Stimulated activated CD4-positive, alpha-beta T cell treated with anti-CD3 and anti-CD28 coated beads, Interleukin-15, amount 100 ng/mL, for 1 hour (primary cell): ENCODE measurements at regions not wholly inside any gene's neighbourhood (a gene's known extent, or its start where the extent isn't known, plus 50 kb on each side); places are given as distances from the start of the nearest gene placed in this dataset.

ENCODE experiments used
- DNase-seq, 2 donors: peaks; one replicate each; pipeline ENCODE4 v3.0.0-alpha.2; 2020; ENCODE audit warnings: low read depth in 1 of 2, low spot score in 1 of 2

DNA sequence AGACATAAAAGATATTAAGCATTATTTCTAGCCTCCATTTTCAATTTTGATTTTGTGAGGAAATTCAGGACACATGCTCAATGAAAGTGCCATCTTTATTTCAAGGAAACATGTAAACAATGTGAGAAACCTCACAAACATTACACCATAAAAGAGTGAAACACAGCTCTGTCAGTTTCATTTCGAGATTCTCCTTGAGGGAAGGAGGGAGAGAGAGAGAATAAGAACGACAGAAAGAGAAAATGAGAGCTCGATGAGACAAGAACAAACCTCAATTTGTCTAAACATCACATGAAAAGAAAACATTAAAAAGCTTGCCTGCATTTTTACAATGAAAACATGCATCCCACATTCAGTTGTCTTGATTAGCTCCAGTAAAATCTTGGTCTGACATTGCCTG lies 553.5 kb upstream of the MEF2C start:
- DNase-seq, result no peak

GRCh38 chr5:89435347-89435746 lies 552.4 kb upstream of the MEF2C start:
- DNase-seq, result no peak

DNA sequence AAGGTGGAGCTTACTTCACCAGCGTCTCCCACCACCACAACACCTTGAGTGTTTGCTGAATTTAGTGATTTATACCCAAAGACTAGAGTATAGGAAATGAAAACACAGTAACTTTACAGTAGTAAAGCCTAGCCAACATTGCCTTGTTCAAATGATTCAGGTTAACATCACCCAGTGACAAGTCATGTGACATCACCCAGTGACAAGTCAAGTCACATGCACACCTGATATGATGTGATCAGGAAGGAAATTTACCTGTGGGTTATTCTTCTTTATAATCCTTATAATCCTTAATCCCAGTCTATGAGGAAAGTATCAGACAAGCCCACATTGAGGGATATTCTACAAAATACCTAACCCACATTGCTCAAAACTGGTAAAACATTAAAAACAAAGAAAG lies 545.6 kb upstream of the MEF2C start:
- no peak for DNase-seq

DNA sequence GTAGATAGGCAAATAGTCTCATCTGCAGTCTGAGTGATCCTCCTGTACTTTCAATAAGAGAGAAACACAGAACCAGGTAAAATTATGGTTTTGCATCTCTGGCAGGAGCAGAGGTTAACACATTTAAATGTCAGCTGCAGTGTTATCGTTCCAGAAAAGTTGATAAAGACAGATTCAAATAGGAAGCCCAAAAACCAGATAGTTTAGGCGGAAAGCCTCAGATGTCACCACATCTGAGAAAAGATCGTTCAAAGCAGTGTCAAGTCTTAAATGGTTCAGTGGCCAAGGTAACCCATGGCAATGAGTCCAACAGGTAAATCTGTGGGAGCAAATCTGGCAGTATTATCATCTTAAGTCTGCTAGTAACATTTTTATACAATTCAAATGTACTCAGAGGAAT lies 542.1 kb upstream of the MEF2C start:
- DNase-seq, result no peak

DNA sequence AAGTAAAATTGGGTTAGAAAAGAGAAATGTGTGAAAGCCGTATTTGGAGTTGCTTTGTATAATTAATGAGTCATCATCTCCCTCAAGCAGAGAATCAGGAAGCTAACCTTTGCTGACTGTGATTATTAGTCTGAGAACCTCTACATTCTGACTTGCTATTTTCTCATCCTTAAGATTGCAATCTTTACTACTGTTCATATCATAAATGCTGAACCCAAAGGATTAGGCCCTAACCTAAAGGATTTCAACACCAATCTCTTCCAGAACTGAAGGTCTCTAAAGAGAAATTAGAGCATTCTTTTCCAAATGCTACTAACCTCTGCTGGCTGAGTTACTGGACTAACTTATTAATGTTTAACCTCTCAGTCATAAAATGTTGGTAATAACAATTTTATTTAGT lies 538.1 kb upstream of the MEF2C start:
- no peak for DNase-seq

DNA sequence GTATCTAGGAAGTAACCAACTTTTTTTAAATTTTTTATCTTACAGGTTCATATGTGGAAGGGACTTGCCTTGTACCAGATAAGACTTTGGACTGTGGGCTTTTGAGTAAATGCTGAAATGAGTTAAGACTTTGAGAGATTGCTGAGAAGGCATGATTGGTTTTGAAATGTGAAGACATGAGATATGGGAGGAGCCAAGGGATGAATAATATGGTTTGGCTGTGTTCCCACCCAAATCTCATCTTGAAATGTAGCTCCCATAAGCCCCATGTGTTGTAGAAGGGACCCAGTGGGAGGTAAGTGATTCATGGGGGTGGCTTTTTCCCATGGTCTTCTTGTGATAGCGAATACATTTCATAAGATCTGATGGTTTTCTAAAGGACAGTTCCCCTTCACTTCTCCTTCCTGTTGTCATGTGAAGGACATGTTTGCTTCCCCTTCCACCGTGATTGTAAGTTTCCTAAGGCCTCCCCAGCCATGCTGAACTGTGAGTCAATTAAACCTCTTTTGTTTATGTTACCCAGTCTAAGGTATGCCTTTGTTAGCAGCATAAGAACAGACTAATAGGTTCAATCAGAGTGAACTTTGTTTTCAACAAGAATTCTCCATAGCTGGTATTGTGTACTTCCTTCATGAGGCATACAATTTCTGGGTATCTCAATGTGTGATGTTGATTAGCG lies 535.6 kb upstream of the MEF2C start:
- DNase-seq, result no peak

GRCh38 chr5:89417990-89418389 lies 535.0 kb upstream of the MEF2C start:
- no peak for DNase-seq

- DNase-seq, result no peak
These were observed 534.5 kb upstream of the MEF2C start for GRCh38 chr5:89417515-89417914.

DNA sequence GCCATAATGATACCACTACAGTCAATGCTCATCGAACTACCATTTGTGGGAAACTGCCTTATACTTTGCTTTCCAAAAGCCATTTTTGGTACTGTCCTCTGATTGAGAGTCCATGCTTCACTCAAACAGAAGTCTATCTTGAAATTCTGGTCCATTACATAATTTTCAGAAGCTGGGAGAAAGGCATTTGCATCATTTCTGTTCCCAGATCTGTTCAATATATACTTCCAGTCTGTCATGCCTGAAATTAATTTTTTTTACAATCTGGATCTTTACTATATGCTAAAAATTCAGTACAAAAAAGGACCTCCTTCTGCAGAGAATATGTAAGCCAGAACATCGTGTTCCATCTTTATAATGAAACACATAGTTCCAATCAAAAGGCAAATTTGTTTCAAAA lies 528.9 kb upstream of the MEF2C start:
- DNase-seq, result no peak

GRCh38 chr5:89407054-89407453 lies 524.1 kb upstream of the MEF2C start:
- no peak for DNase-seq

- DNase-seq, result no peak
These were observed 518.7 kb upstream of the MEF2C start for GRCh38 chr5:89401659-89402058.

DNA sequence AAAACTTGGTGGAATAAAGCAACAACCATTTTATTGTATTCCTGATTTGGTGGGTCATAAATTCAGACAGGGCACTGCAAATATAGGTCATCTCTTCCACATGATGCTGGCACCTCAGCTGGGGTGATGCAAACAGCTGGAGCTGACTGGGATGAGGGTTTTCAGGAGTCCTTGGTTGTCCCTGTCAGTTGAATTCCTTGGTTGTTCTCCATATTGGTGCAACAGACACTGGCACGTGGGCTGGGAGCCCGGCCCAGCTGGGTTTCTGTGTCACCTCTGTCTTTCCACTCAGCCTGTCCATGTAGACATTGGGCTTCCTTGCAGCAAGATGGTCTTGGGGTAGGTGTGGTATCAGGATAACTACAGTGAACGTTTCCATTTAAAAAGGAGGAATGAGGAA lies 518.0 kb upstream of the MEF2C start:
- DNase-seq, result no peak

GRCh38 chr5:89399548-89399947 lies 516.6 kb upstream of the MEF2C start:
- no peak for DNase-seq

GRCh38 chr5:89397096-89397495 lies 514.1 kb upstream of the MEF2C start:
- DNase-seq, result no peak

GRCh38 chr5:89396278-89396954 lies 513.4 kb upstream of the MEF2C start:
- no peak for DNase-seq

DNA sequence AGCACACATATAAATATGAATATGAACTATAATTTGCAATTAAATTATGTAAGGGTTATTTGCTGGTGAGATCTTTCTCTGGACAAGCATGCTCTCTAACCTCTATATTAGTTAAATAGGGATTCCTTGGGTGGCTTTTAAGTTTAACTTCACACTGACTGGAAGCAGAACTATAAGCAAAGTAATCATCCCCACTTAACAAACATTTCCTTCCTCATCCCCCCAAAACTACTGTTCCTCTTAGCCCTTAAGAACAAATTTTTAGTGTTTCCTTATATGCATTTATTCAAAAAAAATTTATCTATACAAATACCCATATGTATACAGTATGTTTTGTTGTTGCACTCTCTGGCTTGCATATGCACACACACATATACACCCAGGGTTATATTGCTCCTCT lies 512.1 kb upstream of the MEF2C start:
- DNase-seq, result no peak

- DNase-seq, result no peak
These were observed 505.9 kb upstream of the MEF2C start for GRCh38 chr5:89388872-89389271.

DNA sequence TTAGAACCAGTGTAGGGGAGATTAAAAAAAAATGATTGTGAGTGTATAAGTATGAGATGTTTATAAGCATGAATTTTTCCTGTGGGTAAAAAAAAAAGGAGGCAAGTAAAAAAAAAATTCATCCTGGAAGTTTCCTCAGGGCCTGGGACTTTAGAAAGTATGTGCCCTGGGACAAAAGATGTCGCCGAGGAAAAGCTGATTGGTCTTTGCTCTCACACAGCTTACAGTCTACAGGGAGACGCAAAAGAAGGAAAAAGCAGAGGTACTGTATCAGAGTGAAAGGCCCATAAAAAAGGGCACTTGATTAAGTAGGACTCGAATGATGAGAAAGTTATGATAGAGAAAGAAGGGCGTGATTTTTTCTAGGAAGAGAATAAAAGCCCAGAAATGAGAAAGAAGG lies 501.4 kb upstream of the MEF2C start:
- DNase-seq, result no peak

DNA sequence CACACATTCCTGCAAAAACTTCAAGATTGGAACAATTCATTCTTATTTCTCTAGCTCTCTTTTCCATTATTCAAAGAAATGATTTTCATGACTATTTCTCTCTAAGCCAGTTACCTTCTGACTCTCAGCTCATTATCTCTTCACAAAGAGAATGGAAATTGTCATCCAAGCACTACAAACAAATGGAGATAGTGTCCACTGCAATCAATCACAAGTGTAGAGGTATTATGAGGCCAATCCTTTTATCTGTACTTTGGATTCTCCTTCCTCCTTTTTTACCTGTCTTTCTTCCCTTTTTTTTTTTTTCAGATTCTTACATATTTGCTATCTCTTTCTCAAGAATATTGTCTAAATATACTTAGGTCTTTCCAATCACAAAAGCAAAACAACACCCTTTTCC lies 497.7 kb upstream of the MEF2C start:
- no peak for DNase-seq

GRCh38 chr5:89377767-89378455 lies 494.9 kb upstream of the MEF2C start:
- no peak for DNase-seq

DNA sequence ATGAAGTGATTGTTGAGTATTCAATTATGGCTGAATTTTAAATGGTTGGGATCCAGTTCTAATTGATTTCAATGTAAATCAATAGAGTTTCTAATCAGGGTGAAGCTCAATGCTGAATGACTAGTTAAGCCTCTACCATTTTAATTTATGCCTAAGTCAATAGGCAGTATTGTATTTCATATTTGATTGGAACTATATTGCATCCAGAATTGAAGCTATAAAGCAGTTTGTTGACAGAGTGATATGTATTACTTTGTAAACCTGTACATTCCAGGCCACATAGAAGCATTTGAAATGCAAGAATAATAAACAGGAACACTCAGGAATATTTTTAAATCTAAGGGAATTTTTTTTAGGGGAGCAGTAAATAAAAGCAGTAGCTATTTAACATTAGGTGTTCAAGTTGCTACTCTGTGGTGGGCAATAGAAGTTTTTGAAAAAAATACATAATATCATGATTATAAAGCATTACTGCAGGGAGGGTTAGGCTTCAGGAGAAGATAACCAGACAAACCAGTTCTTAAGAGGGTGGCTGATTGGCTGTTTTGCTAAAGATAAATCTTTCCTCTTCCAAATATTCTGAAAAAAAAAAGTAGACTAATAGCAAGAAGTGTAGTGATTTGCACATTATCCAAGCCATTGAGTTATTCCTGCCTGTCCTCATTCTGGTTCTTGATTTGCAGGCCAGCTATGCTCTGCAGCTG lies 492.0 kb upstream of the MEF2C start:
- DNase-seq, result no peak
